Caco-2 (cell line): ENCODE measurements at regions not wholly inside any gene's neighbourhood (a gene's known extent, or its start where the extent isn't known, plus 50 kb on each side); places are given as distances from the start of the nearest gene placed in this dataset.

Experiments used
- BruUV-seq: library from RNA; stranded (reverse); fragments of 400-500 nt; replicated peaks from 2 replicates; lab custom pipeline; 2021; lab: Mats Ljungman, UMichigan
- CTCF ChIA-PET: fragments of 300-600 bp; sonication (Branson Sonifier 250); formaldehyde crosslinking; loops from one replicate; lab custom pipeline; 2022; ENCODE audit warnings: antibody characterized with exemption; lab: Charles Lee
- POLR2A ChIA-PET: fragments of 300-600 bp; sonication (Branson Sonifier 250); formaldehyde crosslinking; loops from one replicate; lab custom pipeline; 2022; ENCODE audit warnings: antibody characterized with exemption; lab: Charles Lee
- DNase-seq, 2 experiments: peaks; one replicate each; pipeline versions ENCODE4 v3.0.0 to v3.0.0-alpha.2; 2020 to 2022
- H3K27me3 ChIP-seq: replicated peaks from 2 replicates; pipeline ENCODE4 v1.6.0; 2011; ENCODE audit warnings: low read length; ENCODE audit not compliant: control insufficient read depth, insufficient read depth
- H3K36me3 ChIP-seq: 2 replicates; pipeline ENCODE4 v1.5.1; 2011; ENCODE audit warnings: low read length; ENCODE audit not compliant: control insufficient read depth, insufficient read depth
- H3K4me1 ChIP-seq: fragments of 250-450 bp; sonication (Bioruptor Pico); 2 replicates; pipeline ENCODE4 v1.5.1; 2020; ENCODE audit warnings: mild to moderate bottlenecking
- H3K4me3 ChIP-seq: 2 replicates; pipeline ENCODE4 v1.5.1; 2011; ENCODE audit warnings: low read depth, mild to moderate bottlenecking, control low read depth, low read length
- H3K9me3 ChIP-seq: fragments of 250-450 bp; sonication (Bioruptor Pico); 2 replicates; pipeline ENCODE4 v1.5.1; 2020; ENCODE audit warnings: mild to moderate bottlenecking, moderate library complexity
- H3K27ac Mint-ChIP-seq: one replicate; pipeline ENCODE4 v1.8.0; 2022; ENCODE audit warnings: mixed read lengths; ENCODE audit not compliant: unreplicated experiment
- H3K27me3 Mint-ChIP-seq: one replicate; pipeline ENCODE4 v1.8.0; 2022; ENCODE audit warnings: mixed read lengths; ENCODE audit not compliant: insufficient read depth, unreplicated experiment
- H3K36me3 Mint-ChIP-seq: one replicate; pipeline ENCODE4 v1.8.0; 2022; ENCODE audit warnings: mild to moderate bottlenecking, mixed read lengths; ENCODE audit not compliant: insufficient read depth, unreplicated experiment
- H3K4me1 Mint-ChIP-seq: one replicate; pipeline ENCODE4 v1.8.0; 2022; ENCODE audit warnings: low read depth, mixed read lengths; ENCODE audit not compliant: unreplicated experiment
- H3K4me3 Mint-ChIP-seq: one replicate; pipeline ENCODE4 v1.8.0; 2022; ENCODE audit warnings: mild to moderate bottlenecking, moderate library complexity, mixed read lengths; ENCODE audit not compliant: unreplicated experiment
- H3K9me3 Mint-ChIP-seq: one replicate; pipeline ENCODE4 v1.8.0; 2022; ENCODE audit warnings: mixed read lengths; ENCODE audit not compliant: unreplicated experiment
- intact Hi-C: fragments of 100-400 bp; cut with micrococcal nuclease; formaldehyde crosslinking; loops from one replicate; pipeline ENCODE4 v1.10.0; 2022; ENCODE audit not compliant: unreplicated experiment
- TF ChIP-seq, protein P1 (sequence below), 2 experiments: fragments of 200-600 bp in 1 of 2; IDR thresholded peaks; 1 replicate in 1 of 2; 2 replicates in 1 of 2; pipeline versions ENCODE4 v1.5.1 to v1.8.0; 2011 to 2022; ENCODE audit warnings: antibody characterized with exemption in 1 of 2, control low read depth in 1 of 2, inconsistent platforms in 1 of 2, low read depth in 1 of 2, low read length in 1 of 2, mild to moderate bottlenecking in 1 of 2, moderate library complexity in 1 of 2; ENCODE audit not compliant: insufficient read depth in 1 of 2, severe bottlenecking in 1 of 2, unreplicated experiment in 1 of 2

DNA sequence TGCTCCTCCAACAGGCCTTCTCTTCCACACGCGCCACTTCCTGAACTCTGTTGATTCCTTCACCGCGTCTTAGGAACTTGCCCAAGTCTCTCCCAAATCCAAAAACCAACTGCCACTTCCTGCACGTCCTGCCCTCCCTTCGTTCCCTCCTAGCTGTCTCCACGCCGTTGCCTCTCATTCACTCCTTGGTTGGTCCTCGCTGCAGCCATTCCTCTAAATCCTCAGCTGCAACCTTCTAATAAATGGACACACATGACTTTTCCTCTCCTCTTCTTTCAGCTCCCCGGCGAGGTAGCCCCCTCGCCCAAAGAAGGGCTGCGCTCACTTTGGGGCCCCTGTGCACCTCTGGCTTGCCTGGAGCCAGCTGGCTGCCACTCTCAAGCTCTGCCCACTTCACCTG is 110.2 kb downstream of the XRCC2 start:
- H3K27ac Mint-ChIP-seq, result no peak overlapping the region
- CTCF ChIA-PET, result no interaction called here
- no peaks in the 10 kb centered on the region for H3K9me3 Mint-ChIP-seq

DNA sequence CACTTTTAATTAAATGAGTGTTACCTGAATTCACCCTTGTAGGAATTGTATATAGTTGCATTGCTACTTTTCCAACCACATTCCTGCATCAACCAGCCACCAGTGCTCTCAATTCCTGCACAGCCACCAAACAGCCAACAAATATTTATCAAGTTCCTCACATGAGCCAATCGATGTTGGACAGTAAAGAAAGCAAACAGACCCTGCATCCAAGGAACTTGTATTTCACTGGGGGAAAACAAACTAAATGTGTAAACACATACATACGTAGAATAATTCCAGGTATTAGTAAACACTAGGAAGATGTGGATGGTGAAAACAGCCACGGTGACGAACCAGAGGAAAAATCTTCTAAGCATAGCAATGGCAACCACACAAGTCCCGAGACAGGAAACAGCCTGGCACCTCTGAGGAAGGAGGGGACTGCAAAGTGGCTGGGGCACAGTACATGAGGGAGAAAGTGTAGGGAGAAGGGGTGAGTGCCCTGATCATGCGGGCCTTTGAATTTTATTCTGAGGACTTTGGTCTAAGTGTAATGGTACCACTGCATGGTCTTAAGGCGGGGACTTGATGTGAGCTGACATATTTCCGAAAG is 111.2 kb downstream of the XRCC2 start:
- H3K27me3 ChIP-seq, result no peaks in the 10 kb centered on the region
- DNase-seq, result no peak
- intact Hi-C loops, result no loop called here
- POLR2A ChIA-PET, result no interaction called here
- H3K27ac Mint-ChIP-seq, result no peak overlapping the region
- no peaks in the 10 kb centered on the region for H3K9me3 Mint-ChIP-seq
- no peak overlapping the region for H3K4me3 Mint-ChIP-seq
- no peaks in the 10 kb centered on the region for H3K9me3 ChIP-seq
- no peak overlapping the region for H3K4me3 ChIP-seq
- TF ChIP-seq, protein P1, sequence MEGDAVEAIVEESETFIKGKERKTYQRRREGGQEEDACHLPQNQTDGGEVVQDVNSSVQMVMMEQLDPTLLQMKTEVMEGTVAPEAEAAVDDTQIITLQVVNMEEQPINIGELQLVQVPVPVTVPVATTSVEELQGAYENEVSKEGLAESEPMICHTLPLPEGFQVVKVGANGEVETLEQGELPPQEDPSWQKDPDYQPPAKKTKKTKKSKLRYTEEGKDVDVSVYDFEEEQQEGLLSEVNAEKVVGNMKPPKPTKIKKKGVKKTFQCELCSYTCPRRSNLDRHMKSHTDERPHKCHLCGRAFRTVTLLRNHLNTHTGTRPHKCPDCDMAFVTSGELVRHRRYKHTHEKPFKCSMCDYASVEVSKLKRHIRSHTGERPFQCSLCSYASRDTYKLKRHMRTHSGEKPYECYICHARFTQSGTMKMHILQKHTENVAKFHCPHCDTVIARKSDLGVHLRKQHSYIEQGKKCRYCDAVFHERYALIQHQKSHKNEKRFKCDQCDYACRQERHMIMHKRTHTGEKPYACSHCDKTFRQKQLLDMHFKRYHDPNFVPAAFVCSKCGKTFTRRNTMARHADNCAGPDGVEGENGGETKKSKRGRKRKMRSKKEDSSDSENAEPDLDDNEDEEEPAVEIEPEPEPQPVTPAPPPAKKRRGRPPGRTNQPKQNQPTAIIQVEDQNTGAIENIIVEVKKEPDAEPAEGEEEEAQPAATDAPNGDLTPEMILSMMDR (IDR thresholded peaks at IDR 0.05; ENCODE audit: insufficient read depth in 1 of 2, low read depth in 1 of 2, low read length in 1 of 2, severe bottlenecking in 1 of 2, unreplicated experiment in 1 of 2), result no peak
- BruUV-seq, result no TSS peak
- no peaks in the 10 kb centered on the region for H3K27me3 Mint-ChIP-seq
- no peaks in the 10 kb centered on the region for H3K4me1 Mint-ChIP-seq
- H3K36me3 ChIP-seq, result no peaks in the 10 kb centered on the region
- no peaks in the 10 kb centered on the region for H3K4me1 ChIP-seq
- CTCF ChIA-PET, result no interaction called here
- H3K36me3 Mint-ChIP-seq, result no peaks in the 10 kb centered on the region

More for the DNA sequence above, 110.2 kb downstream of the XRCC2 start:
- Mint-ChIP-seq H3K4me3 (no peak overlapping the region), H3K36me3 (no peaks in the 10 kb centered on the region), H3K27me3 (no peaks in the 10 kb centered on the region), H3K4me1 (no peaks in the 10 kb centered on the region)
- DNase-seq, result no peak
- Histone ChIP-seq H3K27me3 (no peaks in the 10 kb centered on the region), H3K36me3 (no peaks in the 10 kb centered on the region), H3K9me3 (no peaks in the 10 kb centered on the region), H3K4me3 (no peak overlapping the region), H3K4me1 (no peaks in the 10 kb centered on the region)
- intact Hi-C loops, result no loop called here
- BruUV-seq, result no TSS peak
- POLR2A ChIA-PET, result no interaction called here
- TF ChIP-seq, protein P1 (IDR thresholded peaks at IDR 0.05; ENCODE audit: insufficient read depth in 1 of 2, low read depth in 1 of 2, low read length in 1 of 2, severe bottlenecking in 1 of 2, unreplicated experiment in 1 of 2), result no peak

DNA sequence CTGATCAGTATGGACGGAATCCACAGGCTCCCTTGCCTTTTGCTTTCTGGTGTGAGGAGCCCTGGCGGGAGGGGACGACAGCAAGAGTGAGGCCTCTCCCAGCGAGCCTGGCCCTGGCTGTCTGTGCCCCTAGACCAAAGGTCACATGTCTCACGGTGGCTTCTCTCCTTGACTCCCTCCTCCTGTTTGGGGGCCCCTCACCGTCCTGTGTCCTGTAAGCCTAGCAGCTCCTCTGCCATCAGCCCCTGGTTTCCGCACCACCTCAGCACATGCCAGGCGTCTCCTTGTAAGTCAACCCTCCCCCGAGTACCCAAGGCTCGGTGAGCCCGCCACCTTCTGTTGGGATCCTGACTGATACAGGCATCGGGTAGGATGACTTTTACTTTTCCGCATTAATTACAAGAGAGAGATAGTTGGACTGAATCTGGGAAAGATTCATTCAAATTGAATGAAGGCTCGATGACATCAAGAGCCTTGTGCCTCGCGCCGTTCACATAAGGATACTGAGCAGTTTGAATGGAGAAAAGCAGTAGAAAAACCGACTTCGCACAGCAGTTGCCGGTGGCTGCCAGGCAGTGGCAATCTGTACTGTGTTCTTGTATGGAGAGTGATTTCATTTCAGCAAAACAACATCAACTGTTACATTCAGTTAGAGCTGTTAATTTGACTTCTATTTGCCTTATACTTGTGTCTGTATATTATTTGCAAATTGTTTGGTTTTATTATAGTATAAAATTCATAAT is 119.8 kb downstream of the XRCC2 start:
- ChIA-PET POLR2A (no interaction called here), CTCF (no interaction called here)
- BruUV-seq, result no TSS peak
- Mint-ChIP-seq H3K36me3 (no peaks in the 10 kb centered on the region), H3K4me3 (no peak overlapping the region), H3K27ac (no peak overlapping the region), H3K9me3 (no peaks in the 10 kb centered on the region), H3K4me1 (peaks cover 21% of the 10 kb centered on the region), H3K27me3 (no peaks in the 10 kb centered on the region)
- H3K4me3 ChIP-seq, result no peak overlapping the region
- no peaks in the 10 kb centered on the region for H3K36me3 ChIP-seq
- DNase-seq, result no peak
- TF ChIP-seq, protein P1 (IDR thresholded peaks at IDR 0.05; ENCODE audit: insufficient read depth in 1 of 2, low read depth in 1 of 2, low read length in 1 of 2, severe bottlenecking in 1 of 2, unreplicated experiment in 1 of 2), result no peak
- no peaks in the 10 kb centered on the region for H3K27me3 ChIP-seq
- peaks cover 3% of the 10 kb centered on the region; the same call in 1 of the 2 replicates for H3K4me1 ChIP-seq
- no peaks in the 10 kb centered on the region for H3K9me3 ChIP-seq
- intact Hi-C loops, result no loop called here
